OCI-LY1 (cell line): ENCODE measurements at regions not wholly inside any gene's neighbourhood (a gene's known extent, or its start where the extent isn't known, plus 50 kb on each side); places are given as distances from the start of the nearest gene placed in this dataset.

Source experiments
- H2AFZ ChIP-seq: fragments of 200-600 bp; sonication (generic), shearing (Covaris generic); 2 replicates; pipeline ENCODE4 v1.6.0; 2014; ENCODE audit warnings: antibody characterized with exemption, mild to moderate bottlenecking, low read length
- H3F3A ChIP-seq: fragments of 200-600 bp; sonication (generic), shearing (Covaris generic); 2 replicates; pipeline ENCODE4 v1.6.0; 2014; ENCODE audit warnings: mild to moderate bottlenecking, antibody characterized with exemption, low read length, moderate library complexity; ENCODE audit not compliant: insufficient read depth
- H3K27ac ChIP-seq: fragments of 200-600 bp; sonication (generic); 2 replicates; pipeline ENCODE4 v1.5.1; 2014; ENCODE audit warnings: low read length, mixed run types, mild to moderate bottlenecking, low read depth; ENCODE audit not compliant: poor library complexity, severe bottlenecking
- H3K27me3 ChIP-seq: fragments of 200-600 bp; sonication (generic); 2 replicates; pipeline ENCODE4 v1.6.0; 2014; ENCODE audit warnings: antibody characterized with exemption, mild to moderate bottlenecking, low read length, moderate library complexity; ENCODE audit not compliant: insufficient read depth
- H3K36me3 ChIP-seq: fragments of 200-600 bp; sonication (generic); 2 replicates; pipeline ENCODE4 v1.6.1; 2014; ENCODE audit warnings: mild to moderate bottlenecking, antibody characterized with exemption, low read length, moderate library complexity, mixed read lengths; ENCODE audit not compliant: insufficient read depth
- H3K4me1 ChIP-seq: fragments of 200-600 bp; sonication (generic); 2 replicates; pipeline ENCODE4 v1.5.1; 2014; ENCODE audit warnings: mild to moderate bottlenecking, low read length, moderate library complexity; ENCODE audit not compliant: insufficient read depth, severe bottlenecking
- H3K4me2 ChIP-seq: fragments of 200-600 bp; sonication (generic), shearing (Covaris generic); 2 replicates; pipeline ENCODE4 v1.6.1; 2014; ENCODE audit warnings: low read length
- H3K4me3 ChIP-seq: fragments of 200-600 bp; sonication (generic); 2 replicates; pipeline ENCODE4 v1.5.1; 2014; ENCODE audit warnings: low read length, low read depth, mild to moderate bottlenecking, mixed read lengths; ENCODE audit not compliant: poor library complexity, severe bottlenecking
- H3K79me2 ChIP-seq: fragments of 200-600 bp; shearing (Covaris generic); 2 replicates; pipeline ENCODE4 v1.6.1; 2016; ENCODE audit warnings: mixed run types, low read length, mixed read lengths; ENCODE audit not compliant: insufficient read depth
- H3K9ac ChIP-seq: fragments of 200-600 bp; sonication (generic), shearing (Covaris generic); 2 replicates; pipeline ENCODE4 v1.6.1; 2014; ENCODE audit warnings: mild to moderate bottlenecking, low read length, mixed read lengths
- H3K9me2 ChIP-seq: fragments of 200-600 bp; sonication (generic), shearing (Covaris generic); 2 replicates; pipeline ENCODE4 v1.6.1; 2014; ENCODE audit warnings: low read depth, mild to moderate bottlenecking, low read length, mixed read lengths
- H3K9me3 ChIP-seq: fragments of 200-600 bp; shearing (Covaris generic); 2 replicates; pipeline ENCODE4 v1.6.1; 2014; ENCODE audit warnings: low read length, mixed read lengths
- H4K20me1 ChIP-seq: fragments of 200-600 bp; sonication (generic), shearing (Covaris generic); 2 replicates; pipeline ENCODE4 v1.6.0; 2016; ENCODE audit warnings: mild to moderate bottlenecking, low read length; ENCODE audit not compliant: insufficient read depth
- EZH2 ChIP-seq: fragments of 200-600 bp; sonication (generic), shearing (Covaris generic); IDR thresholded peaks from 2 replicates; pipeline ENCODE4 v1.8.0; 2017; ENCODE audit warnings: borderline replicate concordance, mixed run types, mild to moderate bottlenecking, antibody characterized with exemption, low read length, moderate library complexity, mixed read lengths
- TF ChIP-seq, protein P1 (sequence below): fragments of 200-600 bp; sonication (generic), shearing (Covaris generic); IDR thresholded peaks from 2 replicates; pipeline ENCODE4 v1.5.1; 2017; ENCODE audit warnings: mild to moderate bottlenecking, antibody characterized with exemption, low read length, moderate library complexity, mixed read lengths

DNA sequence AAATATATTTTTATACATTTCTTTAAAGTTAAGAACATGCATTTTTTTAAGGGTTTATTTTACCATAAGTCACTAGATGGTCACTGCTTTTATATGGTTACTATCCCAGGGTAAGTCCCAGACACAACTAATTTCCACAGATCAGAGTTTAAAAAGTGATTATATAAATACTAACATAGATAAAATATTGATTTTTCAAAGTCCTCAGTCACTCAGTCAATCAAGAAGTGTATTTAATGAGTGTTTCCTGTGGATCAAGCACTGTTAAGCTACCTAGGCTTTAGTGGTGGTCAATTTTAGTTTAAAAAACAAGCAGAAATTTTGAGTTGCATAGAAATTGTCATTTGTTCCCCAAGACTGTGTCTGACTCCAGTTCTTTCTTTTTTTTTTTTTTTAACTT, 399.5 kb upstream of the SYNCRIP start:
- Histone ChIP-seq H4K20me1 (no peaks in the 10 kb centered on the region), H3K27me3 (no peaks in the 10 kb centered on the region), H3K9me3 (no peaks in the 10 kb centered on the region), H3K4me2 (no peak overlapping the region), H3F3A (no peaks in the 10 kb centered on the region), H3K4me3 (no peak overlapping the region), H2AFZ (no peak overlapping the region), H3K36me3 (no peaks in the 10 kb centered on the region), H3K4me1 (no peaks in the 10 kb centered on the region), H3K9me2 (no peaks in the 10 kb centered on the region), H3K9ac (no peak overlapping the region), H3K79me2 (no peaks in the 10 kb centered on the region), H3K27ac (no peak overlapping the region)
- TF ChIP-seq EZH2 = no peak
- TF ChIP-seq, protein P1, sequence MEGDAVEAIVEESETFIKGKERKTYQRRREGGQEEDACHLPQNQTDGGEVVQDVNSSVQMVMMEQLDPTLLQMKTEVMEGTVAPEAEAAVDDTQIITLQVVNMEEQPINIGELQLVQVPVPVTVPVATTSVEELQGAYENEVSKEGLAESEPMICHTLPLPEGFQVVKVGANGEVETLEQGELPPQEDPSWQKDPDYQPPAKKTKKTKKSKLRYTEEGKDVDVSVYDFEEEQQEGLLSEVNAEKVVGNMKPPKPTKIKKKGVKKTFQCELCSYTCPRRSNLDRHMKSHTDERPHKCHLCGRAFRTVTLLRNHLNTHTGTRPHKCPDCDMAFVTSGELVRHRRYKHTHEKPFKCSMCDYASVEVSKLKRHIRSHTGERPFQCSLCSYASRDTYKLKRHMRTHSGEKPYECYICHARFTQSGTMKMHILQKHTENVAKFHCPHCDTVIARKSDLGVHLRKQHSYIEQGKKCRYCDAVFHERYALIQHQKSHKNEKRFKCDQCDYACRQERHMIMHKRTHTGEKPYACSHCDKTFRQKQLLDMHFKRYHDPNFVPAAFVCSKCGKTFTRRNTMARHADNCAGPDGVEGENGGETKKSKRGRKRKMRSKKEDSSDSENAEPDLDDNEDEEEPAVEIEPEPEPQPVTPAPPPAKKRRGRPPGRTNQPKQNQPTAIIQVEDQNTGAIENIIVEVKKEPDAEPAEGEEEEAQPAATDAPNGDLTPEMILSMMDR = no peak

DNA sequence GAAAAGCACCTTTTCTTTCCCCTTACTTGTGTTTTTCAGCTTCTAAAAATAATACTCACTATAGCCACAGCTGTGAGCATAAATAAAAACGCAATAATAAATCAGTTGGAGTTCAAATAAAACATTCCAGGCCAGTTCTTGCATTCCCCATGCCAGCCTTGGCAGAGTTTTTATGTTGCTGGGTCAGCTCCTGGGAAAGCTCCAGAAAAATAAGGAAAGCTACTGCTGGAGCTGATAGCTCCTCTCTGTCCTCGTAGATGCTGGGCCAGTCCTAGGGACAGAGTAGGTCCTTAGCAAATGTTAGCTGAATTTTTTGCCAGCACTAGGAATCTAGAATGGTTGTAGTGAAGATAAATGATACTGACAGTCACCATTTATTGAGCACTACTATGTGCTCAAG, 389.0 kb upstream of the SYNCRIP start:
- H3K9me2 ChIP-seq = no peaks in the 10 kb centered on the region
- H3K4me1 ChIP-seq = no peaks in the 10 kb centered on the region
- no peaks in the 10 kb centered on the region for H4K20me1 ChIP-seq
- no peak overlapping the region for H3K4me2 ChIP-seq
- H3K36me3 ChIP-seq = no peaks in the 10 kb centered on the region
- TF ChIP-seq, protein P1 = no peak
- no peak for TF ChIP-seq EZH2
- H3K27me3 ChIP-seq = no peaks in the 10 kb centered on the region
- no peaks in the 10 kb centered on the region for H3F3A ChIP-seq
- H3K9me3 ChIP-seq = no peaks in the 10 kb centered on the region
- no peak overlapping the region for H3K4me3 ChIP-seq
- H3K79me2 ChIP-seq = no peaks in the 10 kb centered on the region
- no peak overlapping the region for H3K27ac ChIP-seq
- no peak overlapping the region for H3K9ac ChIP-seq
- no peak overlapping the region for H2AFZ ChIP-seq

DNA sequence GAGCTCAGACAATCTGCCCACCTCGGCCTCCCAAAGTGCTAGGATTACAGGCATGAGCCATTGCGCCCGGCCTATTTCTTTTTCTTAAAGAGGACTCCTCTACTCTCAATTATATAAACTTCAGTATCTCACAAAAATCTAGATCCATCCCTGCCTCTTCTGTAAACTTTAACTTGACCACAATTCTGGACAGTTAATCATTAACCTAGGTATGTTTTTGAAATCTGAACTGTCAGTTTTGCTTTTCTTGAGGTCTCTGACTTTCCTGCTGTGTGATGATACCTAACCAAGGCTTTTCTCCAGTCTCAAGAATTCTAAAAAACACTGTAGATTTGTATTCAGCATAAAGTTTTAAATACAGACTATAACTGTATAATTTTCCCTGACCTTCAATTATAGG, 388.2 kb upstream of the SYNCRIP start:
- no peaks in the 10 kb centered on the region for H3K36me3 ChIP-seq
- H3K9me2 ChIP-seq = no peaks in the 10 kb centered on the region
- H3K27ac ChIP-seq = no peak overlapping the region
- no peaks in the 10 kb centered on the region for H3K79me2 ChIP-seq
- no peak overlapping the region for H2AFZ ChIP-seq
- no peaks in the 10 kb centered on the region for H3F3A ChIP-seq
- no peaks in the 10 kb centered on the region for H4K20me1 ChIP-seq
- no peaks in the 10 kb centered on the region for H3K4me1 ChIP-seq
- H3K9ac ChIP-seq = no peak overlapping the region
- H3K4me2 ChIP-seq = no peak overlapping the region
- H3K9me3 ChIP-seq = no peaks in the 10 kb centered on the region
- no peaks in the 10 kb centered on the region for H3K27me3 ChIP-seq
- TF ChIP-seq EZH2 = no peak
- TF ChIP-seq, protein P1 = no peak
- no peak overlapping the region for H3K4me3 ChIP-seq
